NCI-H226 (cell line): ENCODE measurements at regions not wholly inside any gene's neighbourhood (a gene's known extent, or its start where the extent isn't known, plus 50 kb on each side); places are given as distances from the start of the nearest gene placed in this dataset.
A peak's percentile ranks its signal among the peaks of the same experiment; 100 is the strongest.

Experiments used
- DNase-seq: peaks from one replicate; pipeline ENCODE4 v3.0.0-alpha.2; 2015

DNA sequence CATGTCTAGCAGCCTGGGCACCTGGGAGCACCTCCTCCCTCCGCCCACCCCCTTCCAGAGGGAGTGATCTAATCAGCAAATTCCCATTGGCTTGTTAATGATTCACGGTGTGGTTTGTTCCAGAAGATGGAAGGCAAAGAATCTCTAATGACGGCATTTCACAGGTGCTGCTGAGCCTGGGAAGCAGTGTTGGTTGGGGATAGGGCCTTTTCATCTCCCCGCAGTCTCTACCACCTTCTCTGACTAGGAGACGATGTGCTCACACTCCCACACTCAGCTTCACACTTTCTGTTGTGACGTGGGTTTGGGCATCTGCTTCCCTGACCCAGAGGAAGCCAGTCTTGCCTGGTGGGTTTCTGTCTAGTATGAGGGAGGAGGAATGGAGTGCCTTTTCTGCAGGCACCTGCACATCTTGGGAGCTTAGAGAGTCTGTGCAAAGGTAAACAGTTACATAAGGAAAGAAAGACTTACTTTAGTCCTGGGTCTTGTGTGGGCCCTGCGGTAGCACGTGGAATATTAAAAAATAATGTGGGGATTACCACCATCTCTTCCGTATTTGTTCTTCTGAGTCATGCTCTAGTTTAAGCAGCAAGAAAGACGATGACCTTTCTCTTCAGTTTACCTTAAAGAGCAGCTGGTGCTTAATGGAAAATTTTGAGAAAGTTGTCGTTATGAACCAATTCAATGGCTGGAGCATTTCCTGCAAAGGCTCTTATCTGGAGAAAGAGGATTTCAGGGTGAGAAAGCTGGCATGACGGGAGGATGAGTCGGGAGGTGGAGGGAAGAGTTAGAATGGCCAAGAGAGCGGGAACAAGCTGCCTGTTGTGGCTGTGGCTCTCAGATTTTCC lies 70.6 kb upstream of the ARHGAP5 start:
- DNase-seq = peak; percentile 68

DNA sequence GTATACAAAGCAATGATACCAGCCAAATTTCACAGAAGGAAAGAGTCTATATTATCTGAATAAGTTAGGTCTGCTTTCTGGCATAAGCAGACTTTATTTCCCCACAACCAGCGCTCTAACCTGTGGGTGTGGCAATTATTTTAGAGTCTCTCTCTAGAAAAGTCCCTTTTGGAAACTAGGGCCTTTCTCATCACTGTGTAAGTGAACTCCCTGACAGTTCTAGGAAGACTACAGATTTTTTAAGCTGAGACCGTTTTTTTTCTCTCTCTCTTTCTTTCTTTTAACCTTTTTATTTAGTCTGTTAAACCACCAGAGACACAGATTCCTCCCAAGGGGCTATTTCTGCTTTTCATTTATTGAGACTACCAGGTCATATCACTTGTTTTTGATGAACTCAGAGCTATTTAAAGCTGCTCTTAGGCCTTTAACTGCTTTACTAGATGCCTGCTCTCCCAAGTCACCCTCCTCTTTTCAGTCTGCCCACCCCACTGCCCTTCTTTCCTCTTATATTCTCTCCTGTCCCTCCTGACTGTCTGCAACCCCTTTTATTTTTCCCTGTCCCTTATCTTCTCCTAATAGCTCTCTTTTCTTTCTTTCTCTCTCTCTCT lies 69.2 kb upstream of the ARHGAP5 start:
- DNase-seq = no peak

DNA sequence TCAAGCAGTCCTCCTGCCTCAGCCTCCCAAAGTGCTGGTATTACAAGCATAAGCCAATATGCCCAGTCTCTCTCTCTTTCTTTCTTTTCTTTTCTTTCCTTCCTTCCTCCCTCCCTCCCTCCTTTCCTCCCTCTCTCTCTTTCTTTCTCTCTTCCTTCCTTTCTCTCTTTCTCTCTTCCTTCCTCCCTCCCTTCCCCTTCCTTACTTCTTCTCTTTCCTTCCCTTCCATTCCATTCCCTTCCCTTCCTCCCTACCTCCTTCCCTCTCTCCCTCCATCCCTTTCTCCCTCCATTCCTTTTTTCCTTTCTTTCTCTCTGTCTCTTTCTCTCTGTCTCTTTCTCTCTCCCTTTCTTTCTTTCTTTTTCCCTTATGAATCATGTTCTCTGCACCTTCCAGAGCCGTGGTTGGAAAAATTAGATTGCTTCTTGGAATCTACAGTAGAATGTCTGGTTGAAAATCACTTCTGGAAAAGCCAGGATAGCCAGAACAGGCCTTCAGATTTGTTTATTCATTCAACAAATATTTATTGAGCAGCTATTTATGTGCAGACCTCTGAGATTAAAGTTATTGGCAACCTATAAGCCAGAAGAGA lies 68.4 kb upstream of the ARHGAP5 start:
- DNase-seq = no peak

- no peak for DNase-seq
These were observed 67.7 kb upstream of the ARHGAP5 start for GRCh38 chr14:32009221-32009975.

GRCh38 chr14:32009976-32010581 lies 67.0 kb upstream of the ARHGAP5 start:
- no peak for DNase-seq

DNA sequence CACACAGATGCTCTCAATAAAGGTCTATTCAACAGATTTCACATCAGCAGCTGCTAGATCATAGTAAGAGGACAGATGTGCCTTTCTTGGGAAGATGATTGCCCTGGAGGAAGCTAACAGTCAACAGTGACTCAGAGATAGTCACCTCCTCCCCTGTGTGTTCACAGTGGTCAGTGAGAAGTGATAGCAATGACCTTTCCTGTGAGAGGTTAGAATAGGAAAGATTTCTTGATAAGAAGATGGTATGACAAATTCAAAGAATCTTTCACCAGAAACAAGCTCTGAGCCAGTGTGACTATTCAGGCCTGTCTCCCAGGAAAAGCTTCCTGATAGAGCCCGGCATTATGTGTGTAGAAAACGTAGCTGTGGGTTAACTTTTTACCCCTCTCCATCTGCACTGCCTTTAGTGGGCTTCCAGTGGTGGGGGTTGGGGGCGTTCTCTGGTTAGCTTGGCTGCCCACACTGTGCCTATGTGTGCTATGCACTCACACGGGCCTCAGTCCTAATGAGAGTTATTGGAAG lies 66.4 kb upstream of the ARHGAP5 start:
- DNase-seq = peak; percentile 43

GRCh38 chr14:32011225-32011624 lies 65.9 kb upstream of the ARHGAP5 start:
- no peak for DNase-seq

DNA sequence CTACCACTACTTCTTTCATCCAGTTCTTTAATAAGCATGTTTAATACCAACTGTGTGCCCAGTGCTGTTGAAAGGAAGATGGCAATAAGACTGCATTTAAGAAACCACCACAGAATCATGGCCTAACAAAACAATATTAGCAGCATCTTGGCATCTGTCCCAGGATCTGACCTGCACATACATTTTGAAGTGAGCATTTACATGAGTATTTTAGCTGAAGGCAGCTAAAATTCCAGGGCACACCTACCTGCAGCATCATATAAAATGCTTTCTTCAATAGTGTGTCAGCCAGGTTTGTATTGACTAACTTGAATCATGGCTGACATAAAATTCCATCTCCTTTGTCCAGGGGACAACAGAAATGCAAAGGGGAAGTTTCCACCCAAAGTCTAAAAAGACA lies 65.0 kb upstream of the ARHGAP5 start:
- no peak for DNase-seq

- no peak for DNase-seq
These were observed 64.5 kb upstream of the ARHGAP5 start for GRCh38 chr14:32012571-32012970.

GRCh38 chr14:32013083-32013482 lies 64.0 kb upstream of the ARHGAP5 start:
- DNase-seq = no peak

- DNase-seq = no peak
These were observed 63.0 kb upstream of the ARHGAP5 start for GRCh38 chr14:32014057-32014456.

- no peak for DNase-seq
These were observed 62.6 kb upstream of the ARHGAP5 start for GRCh38 chr14:32014498-32014897.

DNA sequence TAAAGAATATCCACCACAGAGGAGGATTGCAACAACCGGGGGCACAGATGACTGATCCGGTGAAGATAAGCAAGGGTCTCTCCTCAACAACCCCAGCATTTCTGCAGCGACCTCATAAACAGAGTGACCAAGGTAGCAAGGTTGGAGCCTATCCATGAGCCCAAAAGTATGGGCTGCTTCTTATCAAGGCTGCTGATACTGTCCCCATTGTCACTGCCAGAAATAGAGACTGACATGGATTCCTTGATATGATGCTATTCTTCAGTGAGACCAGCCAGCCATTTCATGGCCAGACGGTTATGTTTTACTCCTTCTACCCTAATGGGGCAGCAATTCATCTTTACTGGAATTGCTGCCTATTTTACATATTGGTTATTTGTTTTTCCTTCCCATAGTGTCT lies 61.9 kb upstream of the ARHGAP5 start:
- no peak for DNase-seq

- no peak for DNase-seq
These were observed 59.5 kb upstream of the ARHGAP5 start for GRCh38 chr14:32017587-32017986.

DNA sequence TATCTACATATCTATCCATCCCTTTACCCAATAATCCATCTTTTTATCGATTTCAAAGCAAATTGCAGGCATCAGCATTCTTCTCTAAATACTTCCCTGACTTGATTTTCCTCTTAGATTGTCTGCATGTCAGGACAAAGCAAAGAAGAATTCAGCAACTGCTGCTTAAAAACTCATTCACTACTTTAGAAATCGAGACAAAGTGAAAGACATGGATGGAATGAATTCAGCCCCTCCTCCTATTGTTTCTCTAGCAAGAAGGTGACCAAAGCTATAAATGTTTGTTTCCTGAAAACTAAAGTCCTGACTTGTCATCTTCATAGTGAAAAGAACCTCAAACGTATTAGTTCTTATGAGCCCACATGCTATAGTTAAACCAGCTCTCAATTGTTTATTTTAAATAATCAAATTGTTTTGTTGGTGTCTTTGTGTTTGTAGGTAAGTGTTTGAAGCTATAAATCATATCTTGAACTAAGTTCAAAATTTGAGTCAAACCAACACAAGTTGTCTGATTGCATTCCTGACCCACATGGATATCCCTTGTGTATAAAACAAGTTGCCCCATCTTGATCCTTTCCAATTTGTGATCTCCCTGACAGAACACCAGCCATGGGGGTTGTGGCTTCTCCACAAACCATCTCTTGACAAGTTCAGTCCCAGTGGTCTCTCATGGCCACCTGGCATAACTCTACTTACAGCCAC lies 58.6 kb upstream of the ARHGAP5 start:
- DNase-seq = no peak

GRCh38 chr14:32019276-32019675 lies 57.8 kb upstream of the ARHGAP5 start:
- no peak for DNase-seq

- no peak for DNase-seq
These were observed 56.2 kb upstream of the ARHGAP5 start for GRCh38 chr14:32020882-32021281.

DNA sequence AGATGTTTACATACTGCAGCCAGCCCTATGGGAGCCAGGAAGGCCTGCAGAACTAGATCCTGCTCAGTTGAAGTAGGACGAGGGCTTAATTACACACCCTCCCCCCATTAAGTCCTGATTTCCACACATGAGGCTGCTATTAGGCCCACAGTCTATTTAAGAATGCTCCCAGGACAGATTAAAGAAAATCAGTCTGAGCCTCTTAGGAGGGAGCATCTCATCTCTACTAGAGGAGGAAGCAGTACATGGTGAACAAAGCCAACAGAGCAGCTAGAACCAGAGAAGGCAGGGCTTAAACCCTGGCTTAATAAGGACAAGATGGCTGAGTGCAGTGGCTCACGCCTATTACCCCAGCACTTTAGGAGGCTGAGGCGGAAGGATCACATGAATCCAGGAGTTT lies 55.8 kb upstream of the ARHGAP5 start:
- no peak for DNase-seq

GRCh38 chr14:32022525-32022924 lies 54.6 kb upstream of the ARHGAP5 start:
- DNase-seq = no peak

GRCh38 chr14:32022938-32023466 lies 54.1 kb upstream of the ARHGAP5 start:
- DNase-seq = no peak

DNA sequence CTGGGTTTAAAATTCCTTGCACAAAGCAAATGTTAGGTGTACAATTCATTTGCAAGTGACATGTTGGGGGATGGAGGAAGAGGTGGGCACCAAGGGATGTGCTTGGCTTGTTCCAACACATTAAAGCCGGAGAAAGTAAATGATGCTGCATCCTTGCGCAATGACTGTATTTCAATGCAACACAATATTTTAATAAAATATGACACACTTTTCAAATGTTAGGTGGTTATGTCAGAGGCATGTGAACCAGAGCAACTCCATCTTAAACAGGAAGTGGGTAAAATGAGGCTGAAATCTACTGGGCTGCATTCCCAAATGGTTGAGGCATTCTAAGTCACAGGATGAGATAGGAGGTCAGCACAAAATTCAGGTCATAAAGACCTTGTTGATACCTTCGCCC lies 53.6 kb upstream of the ARHGAP5 start:
- DNase-seq = no peak
